Uterus (tissue), 3 donors: ENCODE measurements at regions not wholly inside any gene's neighbourhood (a gene's known extent, or its start where the extent isn't known, plus 50 kb on each side); places are given as distances from the start of the nearest gene placed in this dataset.

ENCODE experiments used
- DNase-seq, 2 donors: peaks; one replicate each; pipeline ENCODE4 v3.0.0-alpha.2; 2019 to 2020
- H3K27ac ChIP-seq, 2 donors: fragments of 200-600 bp; sonication (generic); 1 replicate in 1 of 2; 2 replicates in 1 of 2; pipeline ENCODE4 v1.5.1; 2016 to 2018
- H3K27me3 ChIP-seq, 2 donors: fragments of 200-600 bp; sonication (generic); one replicate each; pipeline ENCODE4 v1.5.1; 2018 to 2019; ENCODE audit warnings: control low read depth in 1 of 2
- H3K36me3 ChIP-seq, 2 donors: fragments of 200-600 bp; sonication (generic); one replicate each; pipeline ENCODE4 v1.5.1; 2019; ENCODE audit warnings: control low read depth in 1 of 2
- H3K4me1 ChIP-seq, 2 donors: fragments of 200-600 bp; sonication (generic); one replicate each; pipeline ENCODE4 v1.5.1; 2018 to 2019; ENCODE audit warnings: control low read depth in 1 of 2
- H3K4me3 ChIP-seq, 2 donors: fragments of 200-600 bp; sonication (generic); 1 replicate in 1 of 2; 2 replicates in 1 of 2; pipeline ENCODE4 v1.5.1; 2018 to 2019; ENCODE audit warnings: mild to moderate bottlenecking in 1 of 2
- H3K9me3 ChIP-seq, 2 donors: fragments of 200-600 bp; sonication (generic); one replicate each; pipeline ENCODE4 v1.5.1; 2019; ENCODE audit warnings: control low read depth in 1 of 2
- POLR2A ChIP-seq, 2 donors: fragments of 450-650 bp; IDR thresholded peaks; one replicate each; pipeline ENCODE4 v1.6.1; 2016; ENCODE audit warnings: antibody characterized with exemption in 2 of 2, mild to moderate bottlenecking in 1 of 2, moderate library complexity in 1 of 2
- intact Hi-C: fragments of 100-400 bp; cut with DNase I; formaldehyde crosslinking; loops from one replicate; pipeline ENCODE4 v1.15.1; 2023; ENCODE audit warnings: low total_unique reads
- TF ChIP-seq, protein P1 (sequence below), 4 experiments: fragments of 200-600 bp in 2 of 4; fragments of 450-650 bp in 2 of 4; sonication (generic) in 2 of 4; IDR thresholded peaks; one replicate each; pipeline ENCODE4 v1.5.1; 2016 to 2019; ENCODE audit warnings: antibody characterized with exemption in 4 of 4, mild to moderate bottlenecking in 2 of 4, moderate library complexity in 1 of 4
- donor health status: DM: yes; HTN: yes; CAD: no.

DNA sequence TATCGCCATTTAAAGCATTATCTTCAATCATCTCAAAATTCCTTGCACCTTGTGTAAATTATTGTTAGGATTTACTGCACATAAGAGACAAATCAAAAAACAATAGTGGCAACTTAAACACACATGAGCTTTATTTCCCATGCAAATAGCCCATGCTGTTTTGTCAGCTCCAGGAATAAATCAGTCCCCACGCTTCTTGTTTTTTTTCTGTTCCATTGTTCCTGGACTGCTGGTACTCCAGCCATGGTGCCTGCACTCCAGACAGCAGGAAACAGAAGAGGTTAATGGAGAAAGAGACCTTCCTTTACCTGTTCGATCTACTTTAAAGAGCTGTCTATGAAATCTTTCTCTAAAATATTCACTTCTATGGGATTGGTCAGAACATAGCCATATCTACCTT is 1515.7 kb upstream of the TENM3 start:
- TF ChIP-seq POLR2A (IDR thresholded peaks at IDR 0.05) = no peak
- TF ChIP-seq, protein P1, sequence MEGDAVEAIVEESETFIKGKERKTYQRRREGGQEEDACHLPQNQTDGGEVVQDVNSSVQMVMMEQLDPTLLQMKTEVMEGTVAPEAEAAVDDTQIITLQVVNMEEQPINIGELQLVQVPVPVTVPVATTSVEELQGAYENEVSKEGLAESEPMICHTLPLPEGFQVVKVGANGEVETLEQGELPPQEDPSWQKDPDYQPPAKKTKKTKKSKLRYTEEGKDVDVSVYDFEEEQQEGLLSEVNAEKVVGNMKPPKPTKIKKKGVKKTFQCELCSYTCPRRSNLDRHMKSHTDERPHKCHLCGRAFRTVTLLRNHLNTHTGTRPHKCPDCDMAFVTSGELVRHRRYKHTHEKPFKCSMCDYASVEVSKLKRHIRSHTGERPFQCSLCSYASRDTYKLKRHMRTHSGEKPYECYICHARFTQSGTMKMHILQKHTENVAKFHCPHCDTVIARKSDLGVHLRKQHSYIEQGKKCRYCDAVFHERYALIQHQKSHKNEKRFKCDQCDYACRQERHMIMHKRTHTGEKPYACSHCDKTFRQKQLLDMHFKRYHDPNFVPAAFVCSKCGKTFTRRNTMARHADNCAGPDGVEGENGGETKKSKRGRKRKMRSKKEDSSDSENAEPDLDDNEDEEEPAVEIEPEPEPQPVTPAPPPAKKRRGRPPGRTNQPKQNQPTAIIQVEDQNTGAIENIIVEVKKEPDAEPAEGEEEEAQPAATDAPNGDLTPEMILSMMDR (IDR thresholded peaks at IDR 0.05) = no peak
- intact Hi-C loops = no loop called here

DNA sequence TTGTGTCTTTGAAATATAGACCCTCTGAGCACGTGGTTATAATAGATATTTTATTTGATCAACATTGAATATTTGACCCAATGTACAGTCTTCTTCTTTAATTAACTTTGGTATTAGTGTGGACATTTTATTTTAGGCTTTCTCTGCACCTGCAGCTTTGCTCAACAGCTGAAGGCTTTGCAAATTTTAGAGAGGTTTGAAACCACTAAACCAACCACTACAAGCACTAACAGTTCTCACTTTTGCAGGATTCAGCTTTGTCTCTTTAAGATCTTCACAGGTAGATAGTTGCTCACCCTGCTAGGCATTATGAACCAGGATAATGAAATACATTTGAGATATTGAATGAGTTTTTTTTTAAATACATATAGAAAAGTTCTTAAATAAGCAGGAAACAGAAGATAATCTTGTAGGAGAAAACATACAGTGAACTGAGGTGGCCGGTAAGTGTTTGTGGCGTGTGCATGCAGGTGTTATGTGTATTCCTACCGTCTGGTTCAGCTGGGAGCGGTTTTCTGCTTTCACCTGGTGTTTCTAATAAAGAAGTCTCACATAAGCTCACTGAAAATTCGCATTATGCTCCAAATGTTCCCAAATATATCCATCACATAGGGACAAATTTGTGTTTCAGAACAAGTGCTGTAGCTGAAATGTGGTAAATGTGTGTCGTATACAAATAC is 1508.3 kb upstream of the TENM3 start:
- Histone ChIP-seq H3K9me3 (no peaks in the 10 kb centered on the region), H3K27ac (no peak overlapping the region), H3K4me3 (no peak overlapping the region), H3K4me1 (no peaks in the 10 kb centered on the region), H3K36me3 (no peaks in the 10 kb centered on the region), H3K27me3 (no peaks in the 10 kb centered on the region)
- DNase-seq = no peak
- TF ChIP-seq, protein P1 (IDR thresholded peaks at IDR 0.05) = no peak
- no peak for TF ChIP-seq POLR2A (IDR thresholded peaks at IDR 0.05)
- intact Hi-C loops = no loop called here

More for the DNA sequence above, 1515.7 kb upstream of the TENM3 start:
- Histone ChIP-seq H3K4me1 (no peaks in the 10 kb centered on the region), H3K9me3 (no peaks in the 10 kb centered on the region), H3K27me3 (no peaks in the 10 kb centered on the region), H3K27ac (no peak overlapping the region), H3K36me3 (no peaks in the 10 kb centered on the region), H3K4me3 (no peak overlapping the region)
- no peak for DNase-seq

DNA sequence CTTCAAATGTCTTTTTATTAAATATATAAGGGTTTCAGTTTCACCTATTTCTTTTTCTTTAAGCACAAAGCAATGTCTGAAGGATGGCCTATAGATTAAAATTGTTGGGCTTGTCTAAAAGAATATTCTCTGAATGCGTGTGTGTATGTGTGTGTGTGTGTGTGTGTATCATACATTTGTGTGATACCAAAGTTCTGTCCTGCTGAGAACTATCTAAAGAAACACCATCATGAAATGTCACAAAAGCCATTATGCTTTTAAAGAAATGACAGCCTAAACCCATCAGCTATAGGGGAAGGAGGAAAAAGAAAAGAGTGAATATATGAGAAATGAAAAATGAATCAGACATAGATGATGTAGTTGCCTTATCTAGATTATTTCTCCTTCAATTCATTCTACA is 1501.5 kb upstream of the TENM3 start:
- Histone ChIP-seq H3K27me3 (no peaks in the 10 kb centered on the region), H3K27ac (no peak overlapping the region), H3K36me3 (no peaks in the 10 kb centered on the region), H3K4me1 (no peaks in the 10 kb centered on the region), H3K4me3 (no peak overlapping the region), H3K9me3 (no peaks in the 10 kb centered on the region)
- TF ChIP-seq, protein P1 (IDR thresholded peaks at IDR 0.05) = no peak
- no peak for TF ChIP-seq POLR2A (IDR thresholded peaks at IDR 0.05)
- intact Hi-C loops = no loop called here
- DNase-seq = no peak

DNA sequence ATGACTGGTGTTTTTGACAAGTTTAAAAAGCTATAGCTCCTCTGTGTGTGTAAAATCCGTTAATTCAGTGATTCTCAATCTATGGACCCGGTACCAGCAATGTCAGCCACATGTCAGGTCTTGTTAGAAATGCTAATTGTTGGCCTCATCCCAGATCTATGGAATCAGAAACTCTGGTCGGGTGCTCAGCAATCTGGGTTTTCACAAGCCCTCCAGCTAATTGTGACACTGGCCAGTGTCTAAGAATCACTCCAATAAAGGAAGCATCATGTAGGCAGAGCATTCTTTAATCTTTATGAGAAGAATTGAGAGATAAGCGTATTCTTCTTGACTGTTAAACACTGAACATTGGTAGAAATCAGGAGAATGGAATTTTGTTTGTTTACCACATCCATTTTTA is 1498.2 kb upstream of the TENM3 start:
- no peaks in the 10 kb centered on the region for H3K36me3 ChIP-seq
- intact Hi-C loops = no loop called here
- no peak for DNase-seq

DNA sequence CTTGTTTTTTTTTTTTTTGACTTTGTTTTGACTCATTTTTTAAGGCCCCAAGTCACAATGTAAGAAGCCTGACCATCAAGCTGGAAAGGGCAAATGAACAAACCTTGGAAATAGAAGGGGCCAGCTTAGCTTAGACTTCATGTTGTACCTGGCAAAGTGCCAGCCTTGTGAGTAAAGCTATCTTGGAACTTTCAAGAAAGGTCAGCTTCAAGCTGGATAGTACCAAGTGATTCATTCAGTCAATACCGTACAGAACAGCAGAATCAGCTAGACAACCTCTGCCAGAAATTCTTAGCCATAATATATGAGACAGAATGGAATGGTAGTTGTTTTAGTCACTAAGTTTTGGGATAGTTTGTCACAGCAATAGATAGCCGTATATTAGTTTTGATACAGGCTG is 1492.2 kb upstream of the TENM3 start:
- H3K27ac ChIP-seq = no peak overlapping the region
- H3K36me3 ChIP-seq = no peaks in the 10 kb centered on the region
- DNase-seq = no peak
- H3K9me3 ChIP-seq = no peaks in the 10 kb centered on the region
- H3K4me1 ChIP-seq = no peaks in the 10 kb centered on the region
- no peaks in the 10 kb centered on the region for H3K27me3 ChIP-seq
- H3K4me3 ChIP-seq = no peak overlapping the region
- TF ChIP-seq POLR2A (IDR thresholded peaks at IDR 0.05) = no peak
- TF ChIP-seq, protein P1 (IDR thresholded peaks at IDR 0.05) = no peak
- intact Hi-C loops = no loop called here

More for the DNA sequence above, 1498.2 kb upstream of the TENM3 start:
- no peak overlapping the region for H3K4me3 ChIP-seq
- no peaks in the 10 kb centered on the region for H3K27me3 ChIP-seq
- no peaks in the 10 kb centered on the region for H3K9me3 ChIP-seq
- no peaks in the 10 kb centered on the region for H3K4me1 ChIP-seq
- H3K27ac ChIP-seq = no peak overlapping the region
- TF ChIP-seq POLR2A (IDR thresholded peaks at IDR 0.05) = no peak
- TF ChIP-seq, protein P1 (IDR thresholded peaks at IDR 0.05) = no peak
